B cell (primary cell): ENCODE measurements at regions not wholly inside any gene's neighbourhood (a gene's known extent, or its start where the extent isn't known, plus 50 kb on each side); places are given as distances from the start of the nearest gene placed in this dataset.

Experiments used
- ATAC-seq: fragments of 200-7000 bp; cut with Tn5 transposase; one replicate; pipeline ENCODE4 v1.10.0; 2021; ENCODE audit warnings: low read depth, mild to moderate bottlenecking, moderate number of reproducible peaks, moderate library complexity
- CTCF ChIA-PET: fragments of 350-600 bp; sonication (Branson Sonifier 250); formaldehyde crosslinking; loops from one replicate; lab custom pipeline; 2021; ENCODE audit warnings: antibody characterized with exemption, inconsistent platforms; lab: Charles Lee
- POLR2A ChIA-PET: fragments of 350-600 bp; sonication (Branson Sonifier 250); formaldehyde crosslinking; loops from one replicate; lab custom pipeline; 2021; ENCODE audit warnings: antibody characterized with exemption; lab: Charles Lee
- DNase-seq: peaks from one replicate; pipeline ENCODE4 v3.0.0; 2013
- H2AFZ ChIP-seq: 2 replicates; pipeline ENCODE4 v1.6.1; 2012; ENCODE audit warnings: mild to moderate bottlenecking, low read depth, low read length; ENCODE audit not compliant: insufficient read depth, poor library complexity, severe bottlenecking
- H3K27ac ChIP-seq, 2 donors: 1 replicate in 1 of 2; 2 replicates in 1 of 2; pipeline ENCODE4 v1.5.1; 2012 to 2013; ENCODE audit warnings: low read length in 2 of 2, mild to moderate bottlenecking in 2 of 2, moderate library complexity in 1 of 2
- H3K27me3 ChIP-seq, 4 experiments: fragments of 200-600 bp in 1 of 4; sonication (generic) in 1 of 4; replicated peaks in 1 of 4; 1 replicate in 2 of 4; 2 replicates in 2 of 4; pipeline versions ENCODE4 v1.6.1 to v1.7.0; 2013 to 2016; ENCODE audit warnings: low read length in 3 of 4, mild to moderate bottlenecking in 2 of 4, mixed read lengths in 1 of 4, moderate library complexity in 1 of 4; ENCODE audit not compliant: insufficient read depth in 4 of 4, control insufficient read depth in 3 of 4; ENCODE audit errors: control extremely low read depth in 1 of 4
- H3K36me3 ChIP-seq, 2 experiments: replicated peaks in 1 of 2; 1 replicate in 1 of 2; 2 replicates in 1 of 2; pipeline versions ENCODE4 v1.6.1 to v1.7.1; 2013; ENCODE audit warnings: low read length in 1 of 2; ENCODE audit not compliant: insufficient read depth in 2 of 2, control insufficient read depth in 1 of 2; ENCODE audit errors: control extremely low read depth in 1 of 2, extremely low read depth in 1 of 2
- H3K4me1 ChIP-seq, 2 donors: fragments of 200-600 bp in 1 of 2; sonication (generic) in 1 of 2; 1 replicate in 1 of 2; 2 replicates in 1 of 2; pipeline versions ENCODE4 v1.5.1 to v1.6.1; 2013 to 2017; ENCODE audit warnings: low read length in 2 of 2; ENCODE audit not compliant: control insufficient read depth in 2 of 2, insufficient read depth in 2 of 2
- H3K4me2 ChIP-seq: replicated peaks from 2 replicates; pipeline ENCODE3; 2012; ENCODE audit warnings: mild to moderate bottlenecking, low read depth, low read length; ENCODE audit not compliant: poor library complexity, severe bottlenecking
- H3K4me3 ChIP-seq, 5 experiments: fragments of 200-600 bp in 1 of 5; sonication (generic) in 1 of 5; 1 replicate in 3 of 5; 2 replicates in 2 of 5; pipeline versions ENCODE4 v1.5.1 to v1.7.0; 2011 to 2016; ENCODE audit warnings: low read length in 4 of 5, mild to moderate bottlenecking in 4 of 5, low read depth in 2 of 5, control low read depth in 1 of 5, moderate library complexity in 1 of 5; ENCODE audit not compliant: insufficient read depth in 1 of 5; ENCODE audit errors: control extremely low read depth in 1 of 5, extremely low read depth in 1 of 5
- H3K79me2 ChIP-seq: fragments of 200-600 bp; sonication (generic); one replicate; pipeline ENCODE4 v1.6.0; 2016; ENCODE audit warnings: low read length; ENCODE audit not compliant: control insufficient read depth, insufficient read depth
- H3K9ac ChIP-seq: fragments of 200-600 bp; sonication (generic); 2 replicates; pipeline ENCODE4 v1.6.1; 2017; ENCODE audit warnings: mild to moderate bottlenecking, low read length, moderate library complexity
- H3K9me3 ChIP-seq, 3 donors: one replicate each; pipeline versions ENCODE4 v1.6.1 to v1.7.1; 2013; ENCODE audit warnings: low read length in 2 of 3; ENCODE audit not compliant: control insufficient read depth in 2 of 3, insufficient read depth in 1 of 3; ENCODE audit errors: control extremely low read depth in 1 of 3
- H4K20me1 ChIP-seq: 2 replicates; pipeline ENCODE4 v1.6.0; 2012; ENCODE audit warnings: mild to moderate bottlenecking, low read length; ENCODE audit not compliant: insufficient read depth, control insufficient read depth, poor library complexity, severe bottlenecking
- H3K27ac Mint-ChIP-seq: one replicate; pipeline ENCODE4 v1.8.0; 2021; ENCODE audit warnings: mixed read lengths
- H3K27me3 Mint-ChIP-seq: one replicate; pipeline ENCODE4 v1.8.0; 2021; ENCODE audit warnings: mixed read lengths
- H3K4me1 Mint-ChIP-seq: one replicate; pipeline ENCODE4 v1.8.0; 2021; ENCODE audit warnings: mixed read lengths
- H3K4me3 Mint-ChIP-seq: one replicate; pipeline ENCODE4 v1.8.0; 2021; ENCODE audit warnings: mixed read lengths
- H3K9me3 Mint-ChIP-seq: one replicate; pipeline ENCODE4 v1.8.0; 2022; ENCODE audit warnings: mixed read lengths; ENCODE audit not compliant: insufficient read depth
- EZH2 ChIP-seq: IDR thresholded peaks from 2 replicates; pipeline ENCODE4 v1.6.1; 2012; ENCODE audit warnings: borderline replicate concordance, low read depth, mild to moderate bottlenecking, moderate library complexity, low read length; ENCODE audit not compliant: insufficient read depth, poor library complexity, severe bottlenecking
- WGBS: methylation state at CpG from one replicate; pipeline ENCODE4 v1.1.5; 2013; ENCODE audit warnings: missing lambda C conversion rate; ENCODE audit not compliant: insufficient coverage; 5-methylcytosine and 5-hydroxymethylcytosine counted together
- intact Hi-C: fragments of 100-400 bp; cut with micrococcal nuclease; formaldehyde crosslinking; loops from one replicate; pipeline ENCODE4 v1.10.0; 2022
- TF ChIP-seq, protein P1 (sequence below): fragments of 200-600 bp; IDR thresholded peaks from one replicate; pipeline ENCODE4 v1.8.0; 2022; ENCODE audit warnings: antibody characterized with exemption, mild to moderate bottlenecking

DNA sequence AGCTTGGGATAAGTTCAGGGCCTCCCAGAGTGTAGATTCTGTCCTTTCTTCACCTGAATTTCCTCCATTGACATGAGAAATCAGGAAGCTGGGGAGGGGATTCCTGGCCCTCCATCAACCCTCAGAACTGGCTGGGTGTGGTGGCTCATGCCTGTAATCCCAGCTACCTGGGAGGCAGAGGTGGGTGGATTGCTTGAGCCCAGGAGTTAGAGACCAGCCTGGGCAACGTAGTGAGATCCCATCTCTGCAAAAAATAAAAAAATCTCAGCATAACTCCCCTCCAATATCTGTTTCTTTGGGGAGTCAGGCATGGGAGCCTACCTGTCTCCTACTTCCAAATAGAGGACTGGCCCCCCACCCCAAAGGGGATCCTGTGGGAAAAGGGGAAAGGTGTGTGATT, 59.8 kb upstream of the TBX3 start:
- no peak overlapping the region for H3K27ac Mint-ChIP-seq
- POLR2A ChIA-PET = no interaction called here
- CTCF ChIA-PET = no interaction called here
- TF ChIP-seq EZH2 = no peak
- H4K20me1 ChIP-seq = no peaks in the 10 kb centered on the region
- H3K4me3 Mint-ChIP-seq = no peak overlapping the region
- DNase-seq = no peak
- H3K27ac ChIP-seq = no peak overlapping the region
- H3K79me2 ChIP-seq = no peaks in the 10 kb centered on the region
- no peaks in the 10 kb centered on the region for H3K27me3 Mint-ChIP-seq
- no peak overlapping the region for H3K4me3 ChIP-seq
- no peak overlapping the region for H3K4me2 ChIP-seq
- no peak overlapping the region for H2AFZ ChIP-seq
- H3K9me3 Mint-ChIP-seq = no peaks in the 10 kb centered on the region
- H3K4me1 ChIP-seq = no peaks in the 10 kb centered on the region
- H3K9me3 ChIP-seq = peaks cover 0 to 7% (median 0%) of the 10 kb centered on the region in 3 donors
- no CpG with 5 or more reads among the region's 1 CpG for WGBS
- H3K4me1 Mint-ChIP-seq = no peaks in the 10 kb centered on the region
- no peaks in the 10 kb centered on the region for H3K27me3 ChIP-seq
- no peaks in the 10 kb centered on the region for H3K36me3 ChIP-seq
- ATAC-seq = no peak
- H3K9ac ChIP-seq = no peak overlapping the region
- intact Hi-C loops = no loop called here

DNA sequence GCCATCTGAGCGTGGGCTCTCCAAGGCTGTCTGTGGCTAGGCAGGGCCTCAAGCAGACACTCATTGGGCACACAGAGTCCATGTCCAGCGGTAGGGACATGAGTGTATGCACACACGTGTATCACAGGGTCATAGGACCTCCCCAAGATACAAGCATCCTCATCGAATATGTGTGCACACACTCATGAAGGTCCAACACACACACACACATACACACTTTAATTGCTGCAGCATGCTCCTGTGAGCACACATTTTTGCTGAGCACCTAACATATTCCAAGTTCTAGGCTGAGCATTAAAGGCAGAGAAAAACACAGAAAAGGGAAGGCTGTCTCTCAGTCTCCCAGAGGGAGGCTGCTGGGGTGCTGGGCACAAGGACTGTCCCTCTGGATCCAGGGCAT, 59.3 kb upstream of the TBX3 start:
- Histone ChIP-seq H3K4me2 (no peak overlapping the region), H3K4me3 (no peak overlapping the region), H2AFZ (no peak overlapping the region), H3K27me3 (peaks cover 0 to 4% (median 0%) of the 10 kb centered on the region in 4 experiments), H4K20me1 (no peaks in the 10 kb centered on the region), H3K9ac (no peak overlapping the region), H3K79me2 (no peaks in the 10 kb centered on the region), H3K4me1 (no peaks in the 10 kb centered on the region), H3K36me3 (no peaks in the 10 kb centered on the region), H3K27ac (no peak overlapping the region), H3K9me3 (peaks cover 0 to 5% (median 0%) of the 10 kb centered on the region in 3 donors)
- DNase-seq (no peak), ATAC-seq (no peak)
- H3K9me3 Mint-ChIP-seq = no peaks in the 10 kb centered on the region
- WGBS = 87% methylated on average over 4 of the region's 4 CpGs
- no peaks in the 10 kb centered on the region for H3K4me1 Mint-ChIP-seq
- ChIA-PET CTCF (no interaction called here), POLR2A (no interaction called here)
- no peaks in the 10 kb centered on the region for H3K27me3 Mint-ChIP-seq
- TF ChIP-seq, protein P1, sequence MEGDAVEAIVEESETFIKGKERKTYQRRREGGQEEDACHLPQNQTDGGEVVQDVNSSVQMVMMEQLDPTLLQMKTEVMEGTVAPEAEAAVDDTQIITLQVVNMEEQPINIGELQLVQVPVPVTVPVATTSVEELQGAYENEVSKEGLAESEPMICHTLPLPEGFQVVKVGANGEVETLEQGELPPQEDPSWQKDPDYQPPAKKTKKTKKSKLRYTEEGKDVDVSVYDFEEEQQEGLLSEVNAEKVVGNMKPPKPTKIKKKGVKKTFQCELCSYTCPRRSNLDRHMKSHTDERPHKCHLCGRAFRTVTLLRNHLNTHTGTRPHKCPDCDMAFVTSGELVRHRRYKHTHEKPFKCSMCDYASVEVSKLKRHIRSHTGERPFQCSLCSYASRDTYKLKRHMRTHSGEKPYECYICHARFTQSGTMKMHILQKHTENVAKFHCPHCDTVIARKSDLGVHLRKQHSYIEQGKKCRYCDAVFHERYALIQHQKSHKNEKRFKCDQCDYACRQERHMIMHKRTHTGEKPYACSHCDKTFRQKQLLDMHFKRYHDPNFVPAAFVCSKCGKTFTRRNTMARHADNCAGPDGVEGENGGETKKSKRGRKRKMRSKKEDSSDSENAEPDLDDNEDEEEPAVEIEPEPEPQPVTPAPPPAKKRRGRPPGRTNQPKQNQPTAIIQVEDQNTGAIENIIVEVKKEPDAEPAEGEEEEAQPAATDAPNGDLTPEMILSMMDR = no peak
- TF ChIP-seq EZH2 = no peak
- intact Hi-C loops = no loop called here
- no peak overlapping the region for H3K27ac Mint-ChIP-seq
- no peak overlapping the region for H3K4me3 Mint-ChIP-seq
